Hematopoietic multipotent progenitor cell treated with erythropoietin and hydrocortisone succinate and interleukin-3 and kit ligand, for 17 days (in vitro differentiated cells): ENCODE measurements at regions not wholly inside any gene's neighbourhood (a gene's known extent, or its start where the extent isn't known, plus 50 kb on each side); places are given as distances from the start of the nearest gene placed in this dataset.

Experiments used
- DNase-seq: peaks from one replicate; pipeline ENCODE4 v3.0.0-alpha.2; 2015; ENCODE audit warnings: low spot score

DNA sequence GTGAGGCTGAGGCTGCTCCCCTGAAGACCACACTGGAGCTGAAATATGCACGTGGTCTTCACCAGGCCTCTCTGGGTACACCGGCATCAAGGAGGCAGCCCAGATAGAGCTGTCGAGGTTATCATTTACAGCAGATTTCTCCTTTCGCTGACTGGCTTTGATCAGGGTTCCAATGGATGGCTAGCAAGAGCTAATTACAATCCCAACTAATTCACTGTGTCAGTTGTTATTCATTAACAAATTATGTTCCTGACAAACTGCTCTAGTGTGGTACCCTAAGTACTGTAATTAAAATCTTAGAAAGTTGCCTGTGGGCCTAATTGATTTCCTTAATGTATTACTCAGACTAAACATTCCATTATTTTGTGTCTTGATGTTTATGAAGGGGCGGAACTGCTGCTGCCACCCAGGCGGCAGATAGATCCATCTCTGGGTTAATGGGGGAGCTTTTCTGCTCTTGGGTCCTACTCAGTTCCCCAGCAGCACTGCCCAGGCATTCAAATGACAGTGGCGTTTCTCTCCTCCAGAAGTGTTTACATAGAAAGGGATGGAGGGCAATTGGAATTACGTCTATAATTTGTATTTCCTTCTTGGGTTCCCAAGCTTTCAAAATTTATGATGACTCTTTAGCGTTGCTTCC lies 71.7 kb upstream of the RAD23B start:
- DNase-seq = no peak

DNA sequence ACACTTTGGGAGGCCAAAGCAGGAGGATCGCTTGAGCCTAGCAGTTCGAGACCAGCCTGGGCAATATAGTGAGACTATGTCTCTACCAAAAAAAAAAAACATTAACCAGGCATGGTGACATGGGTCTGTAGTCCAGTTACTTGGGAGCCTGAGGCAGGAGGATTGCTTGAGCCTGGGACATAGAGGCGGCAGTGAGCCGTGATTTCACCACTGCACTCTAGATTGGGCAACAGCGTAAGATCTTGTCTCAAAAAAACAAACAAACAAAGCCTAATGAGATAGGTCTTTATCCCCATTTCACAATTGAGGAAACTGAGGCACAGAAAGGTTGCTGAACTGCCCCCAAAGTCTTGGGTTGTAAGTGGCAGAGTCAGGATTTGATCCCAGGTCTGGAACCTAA lies 70.5 kb upstream of the RAD23B start:
- no peak for DNase-seq

DNA sequence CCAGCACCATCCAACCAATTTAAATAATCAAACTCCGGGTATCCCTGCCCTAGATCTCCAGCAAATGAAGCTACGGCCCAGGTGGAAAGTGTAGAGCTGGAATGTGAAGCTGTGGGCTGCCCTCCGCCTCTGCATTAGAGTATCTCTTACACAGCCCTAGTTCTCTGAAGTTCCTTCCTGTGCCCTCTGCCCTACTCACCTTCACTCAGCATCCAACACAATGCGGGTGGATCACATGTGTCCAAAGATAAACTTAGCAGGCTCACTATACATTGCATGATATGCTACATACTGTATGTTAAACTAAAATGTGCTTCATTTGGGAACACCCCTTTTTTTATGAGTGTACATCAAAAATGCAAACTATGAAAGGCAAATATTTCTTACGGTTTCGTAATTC lies 70.0 kb upstream of the RAD23B start:
- DNase-seq = no peak

DNA sequence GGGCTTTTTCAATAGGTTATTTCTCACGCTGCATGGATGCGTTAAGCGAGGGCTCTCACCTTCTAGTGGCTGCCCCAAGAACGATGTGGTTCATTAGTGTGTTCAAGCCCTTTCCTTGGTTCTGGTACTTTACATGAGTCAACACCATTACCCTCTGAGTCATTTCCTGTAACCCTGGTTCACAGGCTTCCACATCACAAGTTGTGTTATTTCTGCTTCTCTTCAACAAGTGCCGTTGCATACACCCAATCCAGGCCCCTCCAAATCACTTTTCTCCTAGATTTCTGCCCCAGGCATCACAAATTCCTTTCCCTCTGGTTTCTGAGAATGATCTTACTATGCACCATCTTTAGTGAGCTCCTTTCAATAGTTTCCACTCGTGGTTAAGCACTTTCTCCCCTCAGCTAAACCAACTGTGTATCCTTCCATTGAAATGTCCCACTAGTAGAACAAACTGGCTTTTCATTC lies 69.5 kb upstream of the RAD23B start:
- DNase-seq = no peak

DNA sequence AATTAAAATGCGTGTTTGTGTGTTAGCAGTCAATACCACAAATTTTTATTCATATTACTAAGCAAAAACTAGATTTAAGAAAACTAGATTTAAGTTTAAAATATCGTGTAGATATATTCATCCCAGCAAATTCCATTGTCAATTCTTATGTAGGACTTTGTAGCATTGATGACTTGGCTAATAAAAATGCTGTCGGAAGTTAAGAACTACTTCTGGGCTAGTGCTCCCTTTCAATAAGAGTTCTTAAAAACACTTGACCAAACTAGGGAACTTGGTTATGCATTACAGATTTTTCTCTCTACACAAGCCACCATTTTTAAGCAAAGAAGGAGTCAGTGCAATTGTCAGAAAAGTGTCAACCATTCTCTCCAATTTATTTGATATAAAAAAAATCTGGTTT lies 68.7 kb upstream of the RAD23B start:
- DNase-seq = no peak

DNA sequence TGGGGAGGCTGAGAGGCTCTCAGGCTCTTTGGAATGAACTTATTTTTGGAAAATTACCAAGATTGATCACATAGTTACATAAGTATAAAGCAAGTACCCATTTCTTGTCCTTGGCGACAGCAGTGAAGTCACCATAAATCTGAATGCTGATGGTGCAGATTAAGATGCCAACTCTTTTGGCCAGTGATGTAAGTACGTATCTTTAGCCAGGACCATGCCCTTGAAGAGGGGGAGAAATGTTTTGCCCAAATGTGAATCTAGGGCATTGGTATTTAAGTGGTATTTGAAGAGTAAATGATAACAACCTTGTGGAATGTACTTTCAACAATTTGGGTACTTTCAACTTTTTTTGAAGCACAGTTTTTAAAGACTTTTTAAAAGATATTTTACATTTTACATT lies 68.2 kb upstream of the RAD23B start:
- no peak for DNase-seq

DNA sequence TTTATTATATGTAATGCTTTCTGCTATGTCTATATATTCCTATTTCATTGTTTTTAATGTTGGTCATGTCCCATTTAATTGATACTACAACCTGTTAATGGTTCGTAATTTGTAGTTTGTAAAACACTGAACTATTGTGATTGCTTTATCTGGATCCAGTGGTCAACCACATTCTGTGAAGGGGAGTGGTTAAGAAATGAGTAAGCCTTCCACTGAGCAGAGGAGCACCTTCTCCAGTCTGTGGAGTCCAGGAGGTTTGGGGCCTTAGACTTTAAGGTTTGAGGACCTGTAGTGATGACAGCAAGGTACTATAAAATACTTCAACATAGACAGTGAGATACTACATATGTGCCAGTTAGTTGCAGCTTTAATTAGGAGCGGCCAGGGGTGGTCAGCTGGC lies 67.7 kb upstream of the RAD23B start:
- DNase-seq = no peak

DNA sequence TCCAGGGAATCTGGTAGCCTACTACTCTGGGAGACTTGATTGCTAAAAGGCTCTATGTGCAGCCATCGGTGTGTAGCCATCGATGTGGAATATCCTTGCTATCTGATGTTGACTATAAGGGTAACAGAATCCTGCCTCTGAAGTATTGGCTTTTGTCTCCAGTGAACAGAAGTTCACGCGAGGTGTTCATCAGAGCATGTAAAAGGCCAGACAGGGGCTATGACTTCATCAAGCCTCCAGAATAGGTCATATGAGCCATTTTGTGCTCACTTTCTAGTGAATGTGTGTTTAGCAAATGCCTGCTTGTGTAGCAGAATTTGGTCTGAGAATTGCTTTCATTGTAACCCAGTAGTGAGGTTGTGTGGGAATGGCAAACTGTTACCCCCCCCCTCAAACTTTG lies 66.8 kb upstream of the RAD23B start:
- no peak for DNase-seq

DNA sequence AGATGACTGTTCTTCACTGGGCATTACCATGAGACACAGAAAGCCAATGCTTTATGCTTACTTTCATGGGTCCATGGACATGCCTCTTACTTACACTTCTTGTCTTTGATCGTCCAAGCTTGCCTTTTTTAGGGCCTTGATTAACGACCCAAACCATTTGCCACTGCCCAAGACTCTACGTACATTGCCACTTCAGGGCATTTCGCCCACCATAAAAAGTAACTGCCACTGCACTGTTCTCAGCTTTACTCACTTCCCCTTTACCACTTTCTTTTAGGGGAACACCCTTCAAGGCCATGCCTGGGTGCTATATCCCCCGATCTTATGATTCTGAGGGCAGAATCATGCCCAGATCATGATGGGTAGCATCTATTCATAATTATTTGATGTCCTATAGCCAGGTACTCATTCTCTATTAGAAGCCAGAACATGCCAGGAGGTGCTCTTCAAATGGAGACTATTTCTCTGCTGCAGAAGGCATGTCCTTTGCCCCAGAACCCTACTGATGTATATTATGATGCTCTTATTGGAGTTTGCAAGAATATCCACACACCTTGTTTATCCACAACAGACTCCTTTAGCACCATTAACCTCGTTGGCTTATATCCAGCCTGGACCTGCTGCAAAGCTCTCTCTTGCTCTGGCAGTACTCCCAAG lies 64.1 kb upstream of the RAD23B start:
- DNase-seq = no peak

DNA sequence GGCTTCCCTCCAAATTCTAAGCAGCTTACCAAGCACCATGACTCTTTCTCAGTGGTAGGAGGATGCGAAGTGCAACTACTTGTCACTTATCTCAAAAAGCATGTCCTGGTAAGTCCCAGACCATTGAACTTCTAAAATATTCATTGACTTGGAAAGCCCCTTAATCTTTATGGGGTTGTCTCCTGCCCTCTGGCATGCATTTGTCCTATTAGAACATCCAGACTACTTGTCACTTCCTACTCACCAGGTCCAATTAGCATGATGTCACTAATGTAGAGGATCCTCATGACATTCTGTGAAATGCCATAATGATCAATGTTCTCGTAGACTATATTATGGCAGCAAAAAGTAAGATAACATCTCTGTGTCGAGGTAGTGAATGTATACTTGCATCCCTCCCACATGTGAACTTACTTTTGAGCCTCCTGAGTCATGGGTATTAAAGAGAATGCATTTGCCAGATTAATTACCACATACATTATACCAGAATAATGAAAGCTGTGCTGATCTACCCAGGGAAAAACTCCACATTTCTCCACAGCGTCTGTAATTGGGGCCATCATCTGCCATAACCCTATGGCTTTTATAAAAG lies 63.5 kb upstream of the RAD23B start:
- no peak for DNase-seq

DNA sequence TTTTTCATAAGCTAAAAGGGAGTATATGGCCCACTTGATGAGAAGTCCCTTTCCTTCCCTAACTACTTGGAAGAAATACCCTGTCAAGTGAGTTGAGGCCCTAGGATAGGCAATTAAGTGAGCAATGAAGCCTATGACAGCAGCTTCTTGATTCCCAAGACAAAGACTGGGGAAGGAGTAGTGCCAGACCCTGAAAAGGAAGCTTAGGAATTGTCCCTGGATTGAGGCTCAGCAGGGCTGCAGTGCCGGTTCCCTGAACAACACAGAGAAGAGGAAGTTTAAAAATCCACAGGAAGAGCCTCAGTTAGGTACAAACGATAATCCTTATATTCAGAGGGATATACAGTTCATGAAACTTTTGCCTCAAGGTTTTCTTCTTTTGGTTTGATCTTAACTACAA lies 61.8 kb upstream of the RAD23B start:
- no peak for DNase-seq

DNA sequence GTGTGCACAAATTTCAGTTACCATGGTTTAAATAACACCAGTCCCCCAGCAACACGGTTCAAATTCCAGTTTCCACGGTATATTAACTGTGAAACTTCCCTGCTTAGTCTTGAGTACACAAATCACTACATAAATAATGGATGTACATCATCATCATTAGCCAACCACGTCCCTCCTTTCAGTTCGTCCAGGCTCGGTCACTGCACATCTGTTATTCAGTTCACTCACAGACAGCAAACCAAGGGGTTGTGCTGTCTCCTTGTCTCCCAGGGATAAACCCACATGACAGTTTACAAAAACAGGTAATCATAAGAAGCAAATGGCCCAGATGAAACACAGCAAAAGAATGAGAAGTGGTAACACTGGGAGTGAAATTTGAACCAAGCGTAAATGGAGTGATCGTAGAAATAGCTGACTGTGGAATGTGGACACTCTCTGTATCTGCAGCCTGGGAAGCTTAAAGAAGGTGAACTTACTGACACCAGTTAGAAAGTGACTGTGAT lies 61.0 kb upstream of the RAD23B start:
- DNase-seq = no peak

DNA sequence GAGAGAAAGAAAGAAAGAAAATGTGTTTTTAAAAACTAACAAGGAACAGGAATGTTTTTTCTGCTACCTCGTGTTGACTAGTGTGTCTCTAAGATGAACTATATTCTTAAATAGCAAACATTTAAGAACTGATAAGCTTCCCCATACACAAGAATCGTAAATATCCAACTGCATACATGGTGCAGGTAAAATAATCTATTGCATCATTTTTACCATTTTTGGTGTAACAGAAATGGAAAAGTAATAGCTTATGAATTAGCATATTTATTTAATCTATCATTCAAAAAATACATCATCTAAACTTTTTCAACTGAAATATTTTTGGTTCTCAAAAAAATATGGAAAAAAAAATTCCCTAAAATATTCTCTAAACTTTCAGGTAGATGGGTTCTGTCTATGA lies 59.7 kb upstream of the RAD23B start:
- no peak for DNase-seq

DNA sequence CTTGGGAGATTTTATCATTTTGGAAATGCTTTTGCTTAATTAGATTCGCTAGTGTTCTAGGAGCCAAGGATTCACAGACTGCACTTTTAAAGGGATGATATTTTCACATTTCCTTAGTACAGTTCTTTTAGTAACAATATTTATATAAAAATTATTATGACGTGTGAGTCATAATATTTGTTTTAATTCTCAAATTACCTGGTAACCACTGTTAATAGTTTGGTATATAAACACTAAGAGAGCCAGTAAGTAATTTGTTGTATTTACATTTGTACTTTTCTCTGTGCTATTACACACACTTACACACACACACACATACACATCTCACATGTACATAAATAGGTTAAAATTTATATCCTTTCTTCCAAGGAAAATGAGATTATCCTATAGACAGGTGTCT lies 58.8 kb upstream of the RAD23B start:
- DNase-seq = no peak

DNA sequence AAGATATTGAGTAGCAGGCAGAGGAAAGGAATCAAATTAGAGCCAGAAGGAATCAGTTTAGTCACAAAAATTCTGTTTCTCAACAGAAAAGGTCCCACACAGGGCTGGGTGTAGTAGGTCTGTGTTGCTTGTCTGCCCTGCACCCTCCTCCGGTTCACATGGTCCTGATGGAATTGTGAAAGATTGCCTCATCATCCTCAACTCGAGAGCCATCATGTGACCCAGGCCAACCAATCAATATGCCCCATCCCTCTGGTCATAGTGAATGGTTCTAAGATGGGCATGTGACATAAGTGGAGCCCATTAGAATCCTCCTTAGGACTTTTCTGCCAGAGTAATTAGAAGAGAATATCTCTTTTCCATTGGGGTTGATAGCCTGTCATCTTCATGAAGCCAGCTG lies 56.7 kb upstream of the RAD23B start:
- no peak for DNase-seq

DNA sequence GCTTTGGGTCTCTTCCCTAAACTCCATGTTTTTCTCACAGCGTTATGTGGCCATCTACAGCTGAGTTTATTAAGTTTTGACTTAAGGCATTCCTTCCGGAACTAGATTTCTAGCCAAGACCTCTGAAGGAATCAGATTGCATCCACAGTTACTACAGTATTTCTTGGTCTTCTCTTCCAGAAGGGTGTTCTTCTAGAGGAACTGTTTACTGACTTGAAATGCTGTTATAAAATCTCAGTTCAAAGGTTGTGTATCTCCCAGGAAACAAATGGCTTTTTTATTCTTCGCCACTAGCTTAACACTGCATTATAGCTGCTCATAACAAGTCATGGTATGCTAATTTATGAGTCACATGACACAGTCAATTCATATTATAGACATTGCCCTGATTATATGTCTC lies 55.3 kb upstream of the RAD23B start:
- no peak for DNase-seq

DNA sequence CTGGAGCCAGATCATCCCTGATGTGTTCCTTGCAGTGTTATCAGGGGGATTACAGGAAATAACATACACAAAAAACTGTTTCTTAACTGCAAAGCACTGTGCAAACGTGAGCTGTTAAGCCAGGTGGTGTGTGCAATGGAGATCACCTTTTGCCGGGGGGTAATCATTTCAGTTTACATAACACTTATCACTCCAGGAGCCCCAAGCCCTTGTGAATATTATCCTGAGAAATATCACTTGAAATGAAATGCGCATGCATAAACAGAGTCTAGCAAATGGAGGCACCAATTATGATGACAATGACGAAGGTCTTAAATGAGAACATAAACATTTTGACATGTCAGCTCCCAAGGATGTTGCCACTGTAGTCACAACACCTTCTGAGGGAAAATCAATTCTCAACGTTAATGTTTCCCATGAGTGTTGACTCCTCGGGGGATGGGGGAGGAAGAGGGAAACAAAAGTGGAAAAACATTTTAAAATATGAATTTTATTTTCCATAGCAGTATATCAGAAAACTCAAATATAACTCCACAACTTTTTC lies 54.5 kb upstream of the RAD23B start:
- DNase-seq = no peak

DNA sequence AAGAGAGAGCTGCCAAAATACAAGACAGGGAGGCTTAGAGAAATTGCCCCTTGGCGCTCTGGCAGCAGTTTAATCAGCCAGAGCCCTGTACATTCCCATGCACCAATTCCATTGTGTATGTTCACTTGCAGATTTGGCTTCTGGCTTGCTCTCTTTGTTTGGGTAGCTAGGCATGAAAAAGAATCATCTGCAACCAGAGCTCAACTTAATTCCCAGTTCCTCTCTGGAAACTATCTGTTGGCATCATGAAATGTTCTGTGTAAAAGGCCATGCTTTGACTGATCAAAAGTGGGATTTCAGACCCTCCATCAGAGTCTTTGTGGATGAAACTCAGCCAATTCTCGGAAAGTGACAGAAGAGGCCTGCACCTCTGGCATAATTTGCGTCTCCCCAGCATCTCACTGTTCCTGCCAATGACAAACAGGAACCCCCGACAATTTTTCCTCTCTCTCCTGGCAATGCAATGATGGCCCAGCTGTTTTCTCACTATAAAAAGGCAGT lies 53.8 kb upstream of the RAD23B start:
- no peak for DNase-seq
